Right hindlimb (tissue), 1 donor: ENCODE measurements at regions not wholly inside any gene's neighbourhood (a gene's known extent, or its start where the extent isn't known, plus 50 kb on each side); places are given as distances from the start of the nearest gene placed in this dataset.
"Not testable (repeated sequence)": the region's sequence is repeated elsewhere in the genome, so short reads cannot be mapped to it uniquely, and the experiment has no call there.

Experiments used
- DNase-seq: peaks from one replicate; pipeline ENCODE4 v3.0.0-alpha.2; 2018

DNA sequence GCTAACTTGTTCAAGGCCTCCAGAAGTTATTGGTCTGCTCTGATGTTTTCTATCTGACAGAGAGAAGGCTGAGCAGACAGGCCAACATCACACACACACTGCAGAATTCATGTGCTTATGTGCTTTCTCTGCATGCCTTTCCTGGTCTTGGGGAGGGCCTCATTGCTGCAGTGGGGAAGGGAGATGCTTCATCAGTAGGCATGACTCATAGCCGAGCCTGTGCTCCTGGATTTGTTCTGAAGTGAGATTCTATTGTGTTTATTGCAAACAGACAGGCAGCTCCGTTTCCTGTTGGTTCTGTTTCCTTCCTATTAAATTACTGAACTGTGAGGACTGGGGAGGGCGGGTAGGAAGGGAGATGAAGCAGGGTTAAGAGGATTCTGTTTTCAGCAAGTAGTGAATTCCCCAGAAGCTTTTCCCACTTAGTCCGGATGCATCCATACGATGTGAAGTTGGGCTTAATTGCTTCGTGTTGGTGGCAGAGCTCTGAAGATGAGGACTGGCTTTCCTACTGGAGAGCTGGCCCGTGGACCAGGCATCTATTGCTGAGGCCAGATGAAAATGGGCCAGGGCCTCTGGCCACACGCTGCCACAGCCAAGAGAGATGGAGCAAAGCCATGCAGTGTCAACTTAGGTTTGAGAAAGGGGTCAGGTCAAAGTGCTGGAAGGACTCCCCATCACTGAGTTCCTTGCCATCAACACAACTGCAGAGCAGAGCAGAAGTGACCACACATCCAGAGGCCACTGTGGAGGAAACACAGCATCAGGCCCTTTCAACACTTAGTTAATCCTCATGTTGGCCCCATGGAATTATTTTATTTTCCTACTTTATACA is 179.3 kb downstream of the UTP18 start:
- no peak for DNase-seq

DNA sequence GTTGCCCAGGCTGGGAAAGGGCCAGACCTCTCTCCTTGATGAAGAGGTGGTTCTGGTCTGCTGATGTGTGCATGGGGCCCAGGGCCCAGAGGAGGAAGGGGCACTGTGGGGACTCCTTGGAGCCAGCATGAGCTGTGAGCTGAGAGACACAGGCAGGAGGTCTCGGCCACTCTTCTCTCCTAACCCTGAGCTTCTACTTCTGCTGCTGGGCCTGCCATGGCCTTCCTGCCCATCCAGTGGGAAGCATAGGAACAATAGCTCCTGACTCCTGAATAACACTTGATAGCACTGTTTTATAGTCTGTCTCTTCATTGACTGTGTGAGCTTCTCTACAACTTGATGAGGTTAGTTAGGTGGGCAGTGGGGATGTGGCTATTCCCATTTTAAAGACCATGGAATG is 181.1 kb downstream of the UTP18 start:
- no peak for DNase-seq

DNA sequence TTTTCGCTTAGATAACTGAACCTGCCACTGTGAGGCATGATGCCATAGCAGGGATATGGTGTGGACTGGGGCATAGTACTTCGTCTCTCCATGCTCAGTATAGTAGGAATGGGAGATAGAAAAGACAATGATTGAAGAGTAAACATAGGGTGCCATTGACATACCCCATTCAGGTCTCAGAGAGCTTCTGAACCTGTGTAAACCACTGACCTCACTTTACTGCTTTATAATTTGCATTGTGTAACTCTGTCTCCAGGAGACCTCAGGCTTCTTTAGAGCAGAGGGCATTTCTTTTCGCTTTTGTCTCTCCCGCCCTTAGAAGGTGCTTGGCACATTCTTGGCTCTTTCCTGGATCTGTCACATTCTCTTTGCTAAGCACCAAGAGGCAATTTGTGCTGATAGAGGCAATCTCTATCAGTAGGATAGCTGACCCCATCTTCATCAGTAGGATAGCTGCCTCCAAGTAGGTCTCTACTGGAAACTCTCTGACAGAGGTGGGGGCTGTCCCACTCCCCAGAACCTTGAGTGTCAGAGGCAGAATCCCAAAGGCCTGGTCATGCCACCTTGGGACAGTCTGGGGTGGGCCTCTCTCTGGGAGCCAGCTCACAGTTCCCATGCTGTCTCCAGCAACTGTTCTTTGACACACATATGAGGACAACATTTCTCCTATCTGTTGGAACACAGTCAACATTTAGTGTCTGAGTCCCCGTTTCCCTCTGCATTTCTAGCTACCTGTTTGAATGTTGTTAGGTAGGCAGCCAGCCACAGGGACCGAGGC is 181.9 kb downstream of the UTP18 start:
- DNase-seq, result no peak

DNA sequence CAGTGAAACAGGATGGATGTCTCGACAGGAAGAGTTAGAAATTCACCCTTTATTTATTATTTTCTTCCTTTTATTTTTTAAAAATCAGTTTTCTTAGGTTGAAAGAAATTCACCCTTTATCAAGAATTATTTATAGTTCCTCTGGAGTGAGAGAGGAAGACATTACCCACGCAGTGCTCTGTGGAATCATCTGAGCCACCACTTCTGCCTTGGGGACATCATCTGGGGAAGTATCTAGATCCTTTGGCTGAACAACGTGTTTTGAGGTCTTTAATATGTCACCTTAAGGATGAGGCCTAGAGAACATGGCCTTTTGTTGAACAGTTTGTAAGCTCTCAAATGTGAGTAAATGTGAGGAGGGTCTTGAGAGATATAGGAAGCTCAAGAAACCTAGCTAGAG is 183.3 kb downstream of the UTP18 start:
- no peak for DNase-seq

DNA sequence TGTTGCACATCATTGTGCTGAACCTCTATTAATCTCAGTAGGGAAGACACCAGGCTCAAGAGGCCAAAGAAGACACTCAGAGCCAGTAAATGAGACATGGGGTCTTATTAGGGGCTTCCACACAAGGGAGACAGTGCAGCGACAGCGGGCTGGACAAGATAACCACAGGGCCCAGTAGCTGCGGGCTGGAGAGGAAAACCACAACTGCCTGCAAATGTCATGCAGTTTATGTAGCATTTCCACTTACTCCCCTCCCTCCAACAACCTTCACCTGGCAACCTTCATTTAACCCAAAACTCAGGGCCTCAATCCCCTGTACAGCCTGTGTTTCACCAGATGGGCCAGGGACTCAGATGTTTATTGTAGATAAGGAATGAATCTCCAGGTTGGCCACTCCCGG is 185.6 kb downstream of the UTP18 start:
- DNase-seq, result no peak

DNA sequence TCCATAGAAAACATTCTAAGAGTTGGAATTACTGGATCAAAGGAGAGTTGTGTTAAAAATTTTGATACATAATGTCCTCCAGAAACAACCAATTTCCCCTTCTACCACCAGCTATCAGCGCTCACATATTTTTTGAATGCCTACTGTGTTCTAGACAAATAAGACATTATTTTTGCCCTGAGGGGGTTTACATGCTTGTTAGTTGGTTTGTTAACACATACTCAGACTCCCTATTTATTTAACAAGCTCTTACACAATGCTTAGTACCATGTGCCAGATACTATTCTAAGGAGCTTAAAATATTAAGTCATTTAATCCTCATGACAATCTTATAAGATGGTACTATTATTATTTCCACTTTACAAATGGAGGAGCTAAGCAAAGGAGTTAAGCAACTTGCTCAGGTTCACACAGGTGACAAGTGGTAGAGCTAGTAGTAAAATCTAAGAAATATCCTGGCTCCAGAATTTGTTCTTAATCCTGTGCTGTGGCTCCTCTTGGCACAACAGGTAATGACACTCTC is 194.2 kb downstream of the UTP18 start:
- DNase-seq, result no peak

DNA sequence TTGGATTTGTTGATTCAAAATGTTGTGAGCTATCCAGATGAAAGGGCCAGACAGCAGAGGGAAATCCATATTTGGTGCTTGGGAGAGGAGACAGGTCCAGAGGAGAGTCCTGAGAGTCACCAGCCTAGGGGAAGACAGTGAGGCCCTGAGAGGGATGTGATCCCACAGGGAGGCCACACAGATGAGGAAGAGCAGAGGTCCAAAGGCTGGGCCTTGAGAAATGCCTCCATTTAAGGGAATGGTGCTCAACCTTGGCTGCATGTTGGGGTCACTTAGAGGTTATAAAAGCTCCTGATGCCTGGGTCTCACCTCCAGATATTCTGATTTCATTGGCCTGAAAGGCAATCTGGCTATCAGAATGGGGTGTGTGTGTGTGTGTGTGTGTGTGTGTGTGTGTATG is 194.9 kb downstream of the UTP18 start:
- DNase-seq, result no peak

DNA sequence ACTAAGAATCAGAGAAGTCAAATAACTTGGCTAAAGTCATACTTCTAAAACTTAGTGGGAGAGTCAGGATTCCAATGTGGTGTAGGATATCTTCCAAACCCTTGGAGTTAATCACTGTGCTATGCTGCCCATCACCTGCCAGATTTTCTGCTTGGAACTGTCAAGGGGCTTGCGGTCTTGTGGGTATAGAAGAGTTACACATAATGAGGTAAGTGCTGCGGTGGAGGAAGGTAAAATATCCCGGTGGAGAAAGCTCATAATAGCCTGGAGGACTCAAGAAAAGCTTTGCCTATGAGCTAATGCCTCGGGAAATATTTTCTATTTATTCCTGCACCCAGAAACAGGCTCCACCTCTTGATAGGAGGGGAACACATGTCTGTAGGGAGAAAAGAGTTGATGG is 195.6 kb downstream of the UTP18 start:
- DNase-seq, result no peak

DNA sequence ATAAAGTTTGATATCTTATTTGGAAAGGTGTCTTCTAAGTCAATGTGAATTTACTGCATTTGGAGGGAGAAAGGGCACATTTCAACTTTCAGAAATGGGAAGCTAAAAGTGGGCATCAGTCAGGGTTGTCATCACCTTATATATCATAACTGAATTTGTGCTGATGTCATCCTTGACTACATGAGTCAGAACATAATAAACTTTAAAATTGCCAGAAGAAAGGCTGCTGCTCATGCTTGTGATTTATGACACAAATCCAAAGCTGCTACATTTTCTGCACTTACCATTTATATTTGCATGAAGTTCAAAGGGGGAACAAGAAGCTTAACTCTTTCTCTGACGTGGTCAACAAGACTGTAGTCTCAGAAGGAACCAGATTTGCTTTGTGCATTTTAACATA is 196.6 kb downstream of the UTP18 start:
- DNase-seq, result no peak

DNA sequence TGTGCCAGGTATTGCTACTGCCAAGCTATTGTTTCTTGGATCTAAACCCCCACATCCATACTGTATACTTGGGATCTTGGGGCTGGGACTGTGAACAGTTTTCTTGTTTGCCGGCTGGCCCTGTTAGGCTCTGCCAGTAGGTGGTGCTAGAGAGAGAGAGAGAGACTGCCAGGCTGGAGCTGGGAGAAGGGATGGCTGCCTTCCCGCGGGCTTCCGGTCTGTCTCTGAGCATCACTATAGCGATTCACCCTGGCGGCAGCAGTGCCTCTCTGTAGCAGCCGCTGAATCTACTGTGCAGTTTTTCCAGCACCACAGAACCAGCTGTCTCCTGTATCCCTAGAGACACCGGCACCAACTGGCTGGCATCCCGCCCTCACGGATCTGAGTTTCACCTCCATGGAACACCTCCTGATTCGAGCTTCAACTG is 201.2 kb downstream of the UTP18 start:
- DNase-seq, result peak; percentile 66

DNA sequence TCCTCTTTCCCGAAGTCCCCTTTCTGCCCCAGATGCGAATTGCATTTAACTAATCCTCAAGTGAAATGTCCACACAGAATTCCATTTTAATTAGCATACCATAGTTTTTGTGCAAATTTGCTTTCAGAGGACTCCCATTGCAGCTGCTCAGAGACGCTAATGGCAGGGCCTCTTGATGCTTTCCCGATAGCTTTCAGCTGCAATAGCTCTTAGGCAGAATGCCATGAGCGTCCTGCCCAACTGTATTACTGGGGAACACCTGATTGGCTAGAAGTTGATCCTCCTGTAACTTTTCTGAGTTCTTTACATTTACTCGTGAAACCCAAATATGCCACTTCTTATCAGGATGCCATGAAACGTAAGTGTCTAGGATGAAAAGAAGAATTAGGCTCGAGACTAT is 203.0 kb downstream of the UTP18 start:
- peak; percentile 63 for DNase-seq

DNA sequence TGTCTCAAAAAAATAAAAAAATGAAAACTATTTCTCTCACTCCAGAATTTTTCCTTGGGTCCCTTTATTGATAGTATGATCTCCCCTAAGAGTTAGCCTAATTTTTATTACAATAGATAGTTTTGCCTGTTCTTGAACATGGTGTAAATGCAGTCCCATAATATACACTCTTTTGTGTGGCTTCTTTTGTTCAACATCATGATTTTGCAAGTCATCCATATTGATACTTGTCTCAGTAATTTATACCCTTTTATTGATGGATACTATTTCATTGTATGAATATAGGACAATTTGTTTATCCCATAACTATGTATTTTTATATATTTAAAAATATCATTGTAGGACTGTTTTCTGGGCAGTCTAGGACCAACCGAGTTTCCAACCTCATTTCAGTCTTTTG is 207.0 kb downstream of the UTP18 start:
- no peak for DNase-seq

DNA sequence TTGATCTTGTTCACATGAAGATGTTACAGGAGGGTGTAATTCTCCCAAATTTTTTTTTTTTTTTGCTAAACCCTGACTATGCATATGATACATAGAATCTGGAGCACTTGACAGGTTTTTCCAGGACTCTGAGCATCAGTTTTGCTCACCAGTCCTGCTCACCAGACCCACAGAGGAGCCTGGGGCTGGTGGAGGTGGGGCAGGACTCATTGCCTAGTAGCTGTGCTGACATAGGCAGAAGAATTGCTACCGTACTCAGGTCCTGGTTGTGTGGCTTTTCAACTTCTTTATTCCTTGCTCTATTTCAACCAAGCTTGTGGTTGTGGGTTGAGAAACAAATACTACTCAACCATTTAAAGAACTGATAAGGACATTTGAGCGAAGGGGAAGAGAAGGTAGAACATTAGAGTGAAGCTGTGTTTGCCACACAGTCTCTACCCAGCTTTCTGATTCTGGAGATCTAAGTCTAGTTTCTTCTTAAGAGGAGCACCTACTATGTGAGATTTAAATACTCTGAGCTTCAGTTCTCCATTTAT is 212.4 kb downstream of the UTP18 start:
- DNase-seq, result no peak

DNA sequence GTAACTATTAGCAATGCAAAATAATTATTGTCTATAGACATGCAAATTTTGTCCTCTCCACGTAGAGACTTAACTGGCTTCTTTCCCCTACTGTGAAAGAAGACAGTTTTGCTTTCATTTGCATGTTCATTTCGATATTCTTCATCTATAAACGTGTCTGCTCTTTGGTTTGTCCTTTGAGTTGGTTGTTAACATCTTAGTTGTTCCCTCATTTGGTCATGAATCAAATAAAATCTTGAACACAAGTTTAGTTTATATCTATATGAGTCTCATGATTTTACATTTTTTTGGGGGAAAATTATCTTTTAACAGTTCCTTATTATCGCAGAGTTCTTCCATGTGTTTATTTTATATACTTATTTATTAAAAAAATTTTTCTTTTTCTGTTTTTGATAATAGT is 214.4 kb downstream of the UTP18 start:
- DNase-seq, result no peak

DNA sequence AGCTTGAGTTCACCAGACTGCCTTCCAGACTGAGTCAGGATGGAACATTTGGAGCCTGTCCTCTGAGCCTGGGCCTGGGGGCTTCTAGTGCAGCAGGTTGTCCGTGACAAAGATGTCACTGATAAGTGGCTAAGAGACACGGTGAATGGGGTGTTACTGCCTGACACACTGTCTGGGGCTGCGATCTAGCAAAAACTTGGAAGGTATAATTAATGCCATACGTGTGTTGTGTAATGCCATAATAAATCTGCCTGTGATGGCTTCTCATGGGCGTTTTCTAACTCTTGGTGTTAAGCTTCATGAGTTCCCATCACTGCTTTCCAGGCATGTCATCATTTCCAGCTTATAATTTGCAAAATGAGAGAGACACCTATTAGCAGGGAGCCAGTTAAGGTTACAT is 215.4 kb downstream of the UTP18 start:
- DNase-seq, result no peak

DNA sequence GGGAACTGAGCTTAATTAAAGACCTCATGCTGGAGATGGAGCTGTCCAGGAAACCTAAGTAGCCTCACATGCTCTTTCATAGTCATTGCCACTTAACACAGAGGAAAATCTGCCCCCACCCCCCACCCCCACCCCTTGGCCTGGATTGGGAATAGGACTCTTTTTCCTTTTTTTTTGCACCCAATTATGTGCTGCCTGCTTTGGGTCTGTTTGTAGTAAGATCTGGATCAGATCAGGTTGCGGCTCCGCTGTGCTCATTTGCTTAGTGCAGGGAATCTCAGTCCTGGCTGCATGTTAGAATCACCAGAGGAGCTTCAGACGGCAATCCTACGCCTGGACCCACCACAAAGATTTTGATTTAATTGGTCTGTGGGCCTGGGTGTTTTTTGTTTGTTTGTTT is 219.0 kb downstream of the UTP18 start:
- DNase-seq, result no peak

DNA sequence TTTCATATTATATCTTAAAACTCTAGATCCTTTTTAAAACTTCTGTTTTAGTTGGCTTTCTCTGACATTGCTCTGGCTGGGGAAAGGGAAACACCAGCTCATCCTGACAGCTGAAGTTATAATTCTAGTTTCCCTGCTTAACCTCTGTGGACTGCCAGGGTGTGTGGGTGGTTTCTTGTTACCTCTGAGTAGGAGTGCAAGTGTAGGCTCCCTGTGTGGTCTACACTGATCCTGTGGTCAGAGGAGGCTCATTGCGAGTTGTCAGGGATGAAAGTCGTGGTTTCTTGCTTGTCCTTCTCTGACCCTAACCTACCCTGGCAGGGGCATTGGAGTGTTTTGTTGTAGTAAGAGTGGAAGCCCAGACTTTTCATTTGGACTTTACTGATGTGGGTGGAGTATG is 221.0 kb downstream of the UTP18 start:
- no peak for DNase-seq

DNA sequence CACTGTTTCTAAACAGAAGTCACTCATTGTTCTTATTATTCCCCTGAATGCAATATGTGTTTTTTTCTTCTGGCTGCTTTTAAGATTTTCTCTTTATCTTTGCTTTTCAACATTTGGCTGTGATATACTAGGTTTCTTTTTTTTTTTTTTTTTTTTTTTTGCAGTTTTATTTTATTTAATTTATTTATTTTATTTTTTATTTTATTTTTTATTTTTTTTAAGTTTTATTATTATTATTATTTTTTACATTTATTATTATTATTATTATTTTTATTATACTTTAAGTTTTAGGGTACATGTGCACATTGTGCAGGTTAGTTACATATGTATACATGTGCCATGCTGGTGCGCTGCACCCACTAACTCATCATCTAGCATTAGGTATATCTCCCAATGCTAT is 221.9 kb downstream of the UTP18 start:
- not testable (repeated sequence) for DNase-seq

DNA sequence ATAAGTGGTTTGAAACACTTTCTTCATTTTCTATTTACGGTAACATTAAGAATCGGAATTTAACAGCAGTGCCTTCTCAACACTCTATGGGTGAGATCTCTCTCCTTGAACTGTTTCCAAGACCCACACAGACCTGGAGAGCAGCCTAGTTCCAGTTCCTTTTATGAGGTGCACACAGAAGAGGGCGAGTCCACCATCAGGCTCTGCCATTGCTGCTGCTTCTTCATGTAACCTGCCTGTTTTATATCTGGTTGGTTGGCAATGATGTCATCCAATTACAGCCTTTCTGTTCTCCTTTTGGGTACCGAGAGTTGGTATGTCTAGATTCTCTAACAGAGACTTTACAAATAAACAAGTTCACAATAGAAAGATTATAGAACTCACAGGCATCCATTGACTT is 225.7 kb downstream of the UTP18 start:
- DNase-seq, result no peak

DNA sequence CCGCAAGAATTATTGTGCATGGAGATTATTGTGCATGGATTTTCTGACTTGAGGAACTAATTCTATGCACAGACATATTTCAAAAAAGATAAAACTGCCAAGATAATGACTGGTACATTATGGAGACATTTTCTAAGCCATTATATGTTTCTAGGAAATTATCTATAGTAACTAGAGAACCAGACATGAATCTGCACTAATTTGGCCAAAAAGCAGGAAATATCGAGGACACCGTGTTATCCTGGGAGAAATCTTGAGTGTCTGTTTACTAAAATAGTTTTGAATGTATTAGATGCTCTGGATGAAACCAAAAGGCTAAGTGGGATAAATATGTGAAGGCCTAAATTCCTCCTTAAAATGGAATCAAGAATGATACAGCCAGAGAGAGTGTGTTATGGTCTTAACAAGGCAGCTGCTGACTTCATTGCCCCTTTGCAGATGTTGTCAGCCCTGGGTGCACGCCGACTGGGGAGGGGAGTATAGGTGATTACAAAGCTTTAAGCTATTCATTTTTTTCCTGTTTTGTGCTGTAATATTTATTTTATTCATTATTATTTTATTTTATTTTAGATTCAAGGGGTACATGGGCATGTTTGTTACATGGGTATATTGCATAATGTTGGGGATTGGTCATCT is 226.7 kb downstream of the UTP18 start:
- no peak for DNase-seq

DNA sequence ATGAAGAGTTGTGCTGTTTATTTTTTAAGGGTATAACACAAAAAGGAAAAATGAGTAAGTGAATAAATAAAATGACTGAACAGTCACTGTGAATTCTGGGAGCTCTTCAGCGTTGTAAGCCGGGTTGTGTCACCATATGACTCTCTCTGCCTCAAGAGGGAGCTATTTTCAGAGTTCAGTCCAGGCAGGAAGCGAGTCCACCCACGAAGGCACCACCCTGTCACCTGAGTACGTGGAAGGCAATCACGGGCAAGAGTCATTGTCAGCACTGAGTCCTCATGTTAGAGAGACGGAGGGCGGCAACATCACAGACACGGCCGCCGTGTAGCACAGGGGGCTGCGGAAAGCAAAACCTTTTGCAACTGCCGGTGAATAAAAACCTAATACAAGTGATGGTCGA is 227.6 kb downstream of the UTP18 start:
- DNase-seq, result no peak

DNA sequence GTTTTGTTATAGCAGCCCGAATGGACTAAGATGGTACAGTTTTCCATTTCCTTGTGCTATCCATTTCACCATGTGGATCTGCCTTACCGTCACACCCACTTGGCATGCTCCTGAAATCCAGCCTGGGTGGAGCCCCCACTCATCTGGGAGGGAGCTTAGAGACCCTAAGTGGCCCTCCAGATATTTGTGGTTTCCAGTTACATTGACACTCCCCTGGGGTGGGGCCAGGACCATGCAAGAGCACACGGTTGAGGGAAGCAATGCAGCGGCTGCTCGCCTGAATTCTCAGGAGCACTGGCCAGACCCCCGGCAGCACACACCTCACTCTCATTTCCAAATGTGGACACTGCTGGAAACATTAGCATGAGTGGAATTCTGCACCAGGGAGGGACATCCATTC is 231.1 kb downstream of the UTP18 start:
- no peak for DNase-seq

DNA sequence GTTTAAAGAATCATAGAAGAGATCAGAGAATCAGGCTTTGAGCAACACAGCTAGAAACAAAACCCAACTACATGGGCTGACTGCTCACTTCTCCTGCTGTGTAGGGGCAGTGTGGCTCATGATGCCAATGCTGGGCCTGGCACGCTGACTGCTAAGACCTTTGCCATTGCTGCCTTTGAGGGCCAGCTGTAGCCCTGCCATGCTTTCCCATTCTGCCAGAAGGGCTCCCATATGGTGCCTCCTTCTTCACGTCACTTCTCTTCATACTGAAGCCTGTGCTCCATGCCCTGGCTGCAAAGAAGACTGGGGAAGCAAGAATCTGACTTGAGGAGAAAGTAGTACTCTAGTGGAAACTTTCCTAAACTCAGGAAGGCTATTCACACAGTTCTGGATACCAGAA is 232.9 kb downstream of the UTP18 start:
- no peak for DNase-seq
